GM04504 (cell line): ENCODE measurements at regions not wholly inside any gene's neighbourhood (a gene's known extent, or its start where the extent isn't known, plus 50 kb on each side); places are given as distances from the start of the nearest gene placed in this dataset.

Source experiments
- DNase-seq: peaks from one replicate; pipeline ENCODE4 v3.0.0-alpha.2; 2012; ENCODE audit warnings: low read depth

DNA sequence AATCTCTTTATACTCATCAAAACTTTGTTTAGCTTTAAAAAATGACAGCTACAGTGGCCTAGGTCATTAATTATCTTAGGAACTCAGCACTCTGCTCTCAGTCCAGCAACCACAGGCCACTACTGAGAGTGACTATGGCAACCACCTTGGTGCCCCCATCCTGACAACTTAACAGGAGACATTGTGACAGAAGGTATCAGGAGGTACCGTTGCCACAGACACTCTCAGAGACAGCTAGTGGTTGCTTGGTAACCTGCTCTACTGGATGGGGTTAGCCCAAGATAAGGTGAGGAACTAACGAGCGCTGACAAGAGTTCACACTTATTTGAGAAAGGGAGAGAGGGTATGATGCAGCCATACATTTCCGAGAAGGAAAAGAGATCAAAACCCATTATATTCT lies 76.1 kb upstream of the TFAP2D start:
- DNase-seq = no peak

DNA sequence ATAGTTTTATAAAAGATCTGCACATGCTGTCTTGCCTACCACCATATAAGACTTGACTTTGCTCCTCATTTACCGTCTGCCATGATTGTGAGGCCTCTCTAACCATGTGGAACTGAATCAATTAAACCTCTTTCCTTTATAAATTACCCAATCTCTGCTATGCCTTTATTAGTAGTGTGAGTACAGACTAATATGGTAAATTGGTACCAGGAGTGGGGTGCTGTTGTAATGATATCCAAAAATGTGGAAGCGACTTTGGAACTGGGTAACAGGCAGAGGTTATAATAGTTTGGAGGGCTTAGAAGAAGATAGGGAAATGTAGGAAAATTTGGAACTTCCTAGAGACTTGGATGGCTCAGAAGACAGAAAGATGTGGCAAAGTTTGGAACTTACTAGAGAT lies 64.2 kb upstream of the TFAP2D start:
- no peak for DNase-seq

DNA sequence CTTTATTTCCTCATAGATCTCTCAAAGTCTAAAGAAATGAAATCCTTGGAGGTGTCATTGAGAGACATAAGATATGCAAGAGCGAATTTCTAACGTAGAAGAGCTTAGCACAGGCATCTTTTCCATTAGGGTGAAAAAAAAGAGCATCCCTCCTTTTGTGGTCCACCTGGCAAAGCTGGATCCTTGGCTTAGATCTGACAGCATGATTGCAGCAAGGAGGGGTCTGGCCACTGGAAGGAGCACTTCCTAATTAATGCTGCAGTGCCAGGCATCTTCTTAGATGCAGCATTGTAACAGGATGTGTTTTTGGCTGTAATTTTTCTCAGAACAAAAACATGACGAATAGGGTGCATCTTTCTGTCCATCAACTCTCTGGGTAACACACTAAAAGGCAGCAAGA lies 60.1 kb upstream of the TFAP2D start:
- DNase-seq = no peak

DNA sequence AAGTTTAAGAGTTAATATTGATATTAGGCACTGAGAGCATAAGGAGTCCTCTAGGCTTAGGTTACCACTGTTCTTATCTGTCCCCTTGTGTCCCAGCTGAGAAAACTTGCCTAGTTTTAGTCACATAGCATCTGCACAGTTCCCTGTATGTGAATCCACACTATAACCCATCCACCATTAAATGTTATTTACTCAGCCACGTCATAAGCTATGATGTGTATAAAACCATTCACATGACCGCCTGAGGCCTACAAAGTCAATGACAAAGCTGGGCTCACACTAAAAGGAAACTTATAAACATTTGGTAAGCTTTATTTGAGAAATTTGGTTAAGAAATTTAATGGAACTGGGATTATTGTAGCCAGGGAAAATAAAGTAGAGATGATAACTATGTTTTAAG lies 59.2 kb upstream of the TFAP2D start:
- DNase-seq = no peak

DNA sequence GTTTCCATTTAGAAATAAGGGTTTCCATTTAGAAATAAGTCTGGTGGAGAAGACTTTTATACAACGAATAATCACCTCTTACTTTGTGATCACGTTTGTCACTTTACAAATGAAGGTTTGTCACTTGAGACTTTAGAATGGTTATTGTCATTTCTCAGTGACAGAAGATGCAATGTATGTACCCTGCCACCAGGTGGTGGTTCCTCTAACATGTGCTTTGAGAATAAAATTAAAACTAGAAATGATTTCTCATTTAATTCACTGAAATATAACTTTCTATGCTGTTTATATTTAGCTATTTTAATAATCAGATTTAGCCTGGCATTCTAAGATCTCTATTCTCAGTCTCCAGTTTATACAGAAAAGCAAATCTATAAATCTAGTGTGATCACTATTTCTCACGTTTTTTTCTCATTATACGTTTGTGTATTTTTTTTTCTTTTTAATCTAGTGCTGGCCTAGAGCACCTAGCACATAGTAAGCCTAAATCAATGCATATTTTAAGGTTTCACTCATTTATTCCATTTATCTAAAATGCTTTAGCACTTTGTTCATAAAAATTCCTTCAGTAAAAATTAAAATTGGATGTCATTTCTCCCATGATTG lies 57.4 kb upstream of the TFAP2D start:
- DNase-seq = no peak

DNA sequence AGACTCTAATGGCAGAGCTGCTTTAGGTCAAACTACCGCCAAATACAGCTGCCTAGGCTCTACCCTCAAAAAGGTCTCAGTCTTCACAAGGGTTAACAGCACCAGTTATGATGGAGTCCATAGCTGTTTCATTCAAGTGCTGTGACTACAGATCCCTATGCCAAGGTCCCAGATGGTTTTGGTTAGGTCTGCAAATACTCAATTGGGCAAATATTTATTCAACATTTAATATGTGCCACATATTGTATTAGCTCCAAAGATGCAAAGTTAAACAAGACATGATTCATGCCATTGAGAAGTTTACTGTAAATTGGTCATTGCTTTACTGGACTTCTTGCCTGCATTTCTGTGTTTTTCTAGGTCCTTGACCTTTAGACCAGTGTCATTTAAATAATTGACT lies 55.8 kb upstream of the TFAP2D start:
- DNase-seq = no peak

DNA sequence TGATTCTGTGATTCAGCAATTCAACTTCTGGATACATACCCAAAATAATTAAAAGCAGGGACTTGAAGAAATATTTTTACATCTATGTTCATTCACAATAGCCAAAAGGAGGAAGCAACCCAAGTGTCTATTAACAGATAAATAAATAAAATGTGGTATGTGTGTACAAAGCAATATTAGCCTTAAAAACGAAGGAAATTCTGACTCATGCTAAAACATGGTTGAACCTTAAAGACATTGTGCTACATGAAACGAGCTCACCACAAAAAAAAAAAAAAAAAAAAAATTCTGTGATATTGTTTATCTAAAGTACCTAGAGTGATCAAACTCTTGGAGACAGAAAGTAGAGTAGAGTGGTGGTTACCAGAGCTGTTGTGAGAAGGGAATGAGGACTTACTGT lies 54.8 kb upstream of the TFAP2D start:
- DNase-seq = no peak

DNA sequence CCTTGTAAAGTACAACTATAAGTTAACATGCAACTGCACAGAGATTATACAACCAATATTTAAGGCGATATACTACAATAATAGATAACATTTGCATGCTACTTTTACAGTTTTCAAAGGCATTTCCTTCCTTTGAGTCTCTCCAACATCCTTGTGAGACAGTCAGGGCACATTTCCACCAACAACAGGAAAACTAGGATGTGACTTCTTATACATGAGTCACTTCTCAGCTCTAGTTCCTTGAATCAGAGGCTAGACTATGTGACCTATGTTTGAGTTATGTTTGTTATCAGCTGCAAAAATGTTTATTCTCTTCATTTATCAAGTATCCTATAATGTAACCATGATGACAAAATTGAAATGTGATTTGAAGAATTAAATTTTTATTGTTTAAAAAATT lies 51.7 kb upstream of the TFAP2D start:
- no peak for DNase-seq
